ENCODE measurements at regions not wholly inside any gene's neighbourhood (a gene's known extent, or its start where the extent isn't known, plus 50 kb on each side); places are given as distances from the start of the nearest gene placed in this dataset.

DNA sequence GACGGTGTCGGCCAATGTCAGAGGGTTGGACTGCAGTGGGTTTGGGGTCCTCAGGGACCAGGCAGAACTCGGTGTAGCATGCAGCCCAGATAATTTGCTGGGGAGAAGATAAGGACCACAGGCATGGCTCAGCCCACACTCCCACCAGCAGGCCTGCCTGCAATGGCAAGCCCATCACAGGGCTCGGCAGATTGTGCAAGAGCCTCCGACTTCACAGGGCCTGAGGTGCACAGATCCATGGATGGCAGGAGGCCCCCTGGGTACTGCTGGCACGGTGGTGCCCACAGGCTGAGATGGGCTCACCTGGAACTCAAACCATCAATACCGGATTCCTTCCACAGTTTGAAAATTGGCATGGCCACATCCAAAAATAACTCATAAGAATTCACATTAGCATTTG is 180.3 kb downstream of the TTLL2 start:
- no peaks in the 10 kb centered on the region for H3K36me3 Mint-ChIP-seq
- no peak overlapping the region for H3K4me3 Mint-ChIP-seq
- H3K9me3 Mint-ChIP-seq, result no peaks in the 10 kb centered on the region
- DNase-seq (ENCODE audit: extremely low spot score, unreplicated experiment), result no peak
- no peak for TF ChIP-seq CTCF (conservative IDR thresholded peaks at IDR 0.05)
- H3K27me3 Mint-ChIP-seq, result peaks cover 19% of the 10 kb centered on the region
- no peak overlapping the region for H3K27ac Mint-ChIP-seq
- H3K4me1 Mint-ChIP-seq (ENCODE audit: unreplicated experiment), result no peaks in the 10 kb centered on the region

DNA sequence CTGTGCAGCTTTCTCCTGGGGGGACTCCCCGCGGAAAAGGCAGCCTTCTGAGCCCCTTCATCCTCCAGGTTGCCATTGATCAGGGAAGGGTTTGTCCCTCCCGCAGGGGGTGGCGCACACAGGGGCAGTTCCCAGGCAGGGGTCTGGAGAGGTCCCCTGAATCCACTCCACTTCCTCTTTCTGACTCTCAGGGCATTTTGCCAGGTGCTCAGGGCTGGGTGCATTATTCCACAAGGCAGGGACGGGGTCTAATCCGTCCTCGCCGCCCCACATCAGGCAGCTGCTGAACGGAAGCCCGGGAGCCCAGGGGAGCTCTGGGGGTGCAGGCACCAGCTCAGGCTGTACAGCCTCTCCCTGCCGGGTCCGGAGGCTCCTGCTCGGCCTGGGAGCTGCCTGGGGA is 180.9 kb downstream of the TTLL2 start:
- H3K4me1 Mint-ChIP-seq (ENCODE audit: unreplicated experiment), result no peaks in the 10 kb centered on the region
- DNase-seq (ENCODE audit: extremely low spot score, unreplicated experiment), result no peak
- H3K9me3 Mint-ChIP-seq, result no peaks in the 10 kb centered on the region
- H3K4me3 Mint-ChIP-seq, result no peak overlapping the region
- no peaks in the 10 kb centered on the region for H3K36me3 Mint-ChIP-seq
- no peak overlapping the region for H3K27ac Mint-ChIP-seq
- no peak for TF ChIP-seq CTCF (conservative IDR thresholded peaks at IDR 0.05)
- H3K27me3 Mint-ChIP-seq, result peaks cover 19% of the 10 kb centered on the region

DNA sequence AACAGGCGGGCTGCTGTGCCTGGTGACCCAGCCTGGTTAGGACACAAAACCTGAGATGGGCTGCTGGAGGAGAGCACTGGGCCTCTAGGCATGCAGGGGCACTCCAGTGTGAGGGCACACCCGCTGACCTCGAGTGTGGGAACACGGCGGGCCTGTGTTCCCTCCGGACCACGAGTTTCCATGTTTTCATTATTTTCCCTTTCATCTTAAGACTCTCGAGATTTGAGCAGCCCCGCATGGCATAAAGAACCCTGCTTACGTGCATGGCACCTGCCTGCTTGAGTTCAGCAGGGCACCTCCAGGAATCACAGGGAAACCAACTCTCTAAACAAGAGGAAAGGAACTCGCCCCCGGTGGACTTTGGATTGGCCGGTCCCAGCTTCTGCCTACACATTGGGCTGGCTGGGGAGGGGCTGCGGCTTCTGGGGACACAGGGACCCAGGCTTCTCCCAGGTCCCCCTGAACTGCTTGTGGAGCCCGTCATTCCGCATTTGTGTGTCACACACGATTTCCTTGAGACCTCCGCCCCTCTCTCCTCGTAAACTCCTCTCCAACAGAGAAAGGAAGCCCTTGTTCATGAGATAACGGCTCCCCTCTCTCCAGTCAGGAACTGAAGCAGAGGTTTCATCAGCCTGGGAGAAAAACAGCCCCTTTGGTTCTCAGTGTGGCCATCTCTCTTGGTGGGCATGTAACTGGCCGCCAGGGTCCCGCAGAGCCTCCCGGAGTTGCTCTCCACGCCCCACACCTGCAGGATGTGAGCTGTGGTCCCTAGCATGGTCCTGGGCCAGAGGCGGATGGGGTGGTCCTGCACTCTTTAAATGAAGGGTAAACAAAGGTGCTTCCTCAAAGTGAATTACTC is 181.8 kb downstream of the TTLL2 start:
- H3K9me3 Mint-ChIP-seq, result no peaks in the 10 kb centered on the region
- no peaks in the 10 kb centered on the region for H3K36me3 Mint-ChIP-seq
- H3K4me1 Mint-ChIP-seq (ENCODE audit: unreplicated experiment), result no peaks in the 10 kb centered on the region
- no peak for TF ChIP-seq CTCF (conservative IDR thresholded peaks at IDR 0.05)
- no peak for DNase-seq (ENCODE audit: extremely low spot score, unreplicated experiment)
- H3K27me3 Mint-ChIP-seq, result peaks cover 20% of the 10 kb centered on the region
- no peak overlapping the region for H3K4me3 Mint-ChIP-seq
- no peak overlapping the region for H3K27ac Mint-ChIP-seq

DNA sequence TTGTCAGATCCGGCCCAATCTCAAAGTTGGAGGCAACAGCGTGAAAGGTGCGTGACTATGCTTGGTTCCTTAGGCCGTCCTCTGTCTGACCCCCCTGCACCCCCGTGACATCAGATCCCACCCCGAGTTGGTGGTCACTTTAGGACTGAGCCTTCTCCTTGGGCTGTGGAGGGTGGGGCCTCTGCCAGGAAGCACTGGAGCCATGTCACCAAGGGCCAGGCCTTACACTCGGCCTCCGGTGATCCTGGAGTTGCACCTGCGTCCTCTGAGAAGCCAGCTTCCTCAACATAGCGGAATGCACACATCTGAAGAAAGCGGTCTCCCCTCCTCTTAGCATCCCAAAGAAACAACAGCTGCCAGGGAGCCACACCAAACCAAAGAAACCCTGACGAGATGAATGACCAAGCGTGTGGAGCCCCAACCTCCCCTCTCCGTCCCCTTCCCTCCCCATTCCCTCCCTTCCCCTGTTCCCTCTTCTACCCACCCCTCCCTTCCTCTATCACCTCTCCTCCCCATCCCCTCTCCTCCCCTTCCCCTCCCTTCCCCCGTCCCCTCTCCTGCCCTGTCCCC is 182.6 kb downstream of the TTLL2 start:
- no peaks in the 10 kb centered on the region for H3K9me3 Mint-ChIP-seq
- DNase-seq (ENCODE audit: extremely low spot score, unreplicated experiment), result no peak
- H3K36me3 Mint-ChIP-seq, result no peaks in the 10 kb centered on the region
- no peaks in the 10 kb centered on the region for H3K4me1 Mint-ChIP-seq (ENCODE audit: unreplicated experiment)
- no peak overlapping the region for H3K4me3 Mint-ChIP-seq
- H3K27me3 Mint-ChIP-seq, result peaks cover 23% of the 10 kb centered on the region
- no peak overlapping the region for H3K27ac Mint-ChIP-seq
- TF ChIP-seq CTCF (conservative IDR thresholded peaks at IDR 0.05), result no peak

DNA sequence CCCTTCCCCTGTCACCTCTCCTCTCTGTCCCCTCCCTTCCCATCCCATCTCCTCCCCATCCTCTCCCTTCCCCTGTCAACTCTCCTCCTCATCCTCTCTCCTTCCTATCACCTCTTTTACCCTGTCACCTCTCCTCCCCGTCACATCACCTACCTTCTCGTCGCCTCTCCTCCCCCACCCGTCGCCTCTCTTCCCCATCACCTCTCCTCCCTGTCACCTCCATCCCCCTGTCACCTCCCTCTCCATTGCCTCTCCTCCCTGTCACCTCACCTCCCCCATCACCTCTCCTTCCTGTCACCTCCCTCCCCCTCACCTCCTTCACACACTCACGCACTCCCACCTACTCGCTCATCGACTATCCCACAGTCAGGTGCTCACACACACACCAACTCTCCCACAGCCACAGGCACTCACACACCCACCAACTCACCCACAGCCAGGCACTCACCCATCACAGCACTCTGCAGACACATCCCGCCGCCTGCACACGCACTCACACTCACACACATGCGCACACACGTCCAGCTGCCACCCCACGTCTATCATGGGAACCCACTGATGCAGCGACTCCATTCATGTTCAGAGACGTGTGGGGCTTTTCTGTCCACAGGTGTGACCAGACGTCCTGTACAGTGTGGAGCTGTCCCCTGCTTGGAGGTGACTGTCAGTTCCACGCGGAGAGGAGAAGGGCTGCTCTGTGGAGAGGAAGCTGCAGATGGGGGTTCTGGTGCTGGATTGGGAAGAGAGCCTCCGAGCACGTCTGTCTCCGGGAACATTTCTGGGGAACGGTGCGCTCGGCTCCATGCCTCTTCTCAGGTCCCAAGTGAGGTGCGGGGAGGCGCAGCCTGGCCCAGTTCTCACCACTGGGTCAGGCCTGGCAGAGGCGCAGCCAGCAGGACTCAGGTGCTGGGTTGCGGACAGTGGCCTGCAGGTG is 184.3 kb downstream of the TTLL2 start:
- no peak for TF ChIP-seq CTCF (conservative IDR thresholded peaks at IDR 0.05)
- no peak overlapping the region for H3K27ac Mint-ChIP-seq

More for the DNA sequence above, 184.3 kb downstream of the TTLL2 start:
- H3K4me1 Mint-ChIP-seq (ENCODE audit: unreplicated experiment), result no peaks in the 10 kb centered on the region
- DNase-seq (ENCODE audit: extremely low spot score, unreplicated experiment), result no peak
- no peaks in the 10 kb centered on the region for H3K9me3 Mint-ChIP-seq
- H3K27me3 Mint-ChIP-seq, result peaks cover 11% of the 10 kb centered on the region
- H3K4me3 Mint-ChIP-seq, result no peak overlapping the region
- H3K36me3 Mint-ChIP-seq, result no peaks in the 10 kb centered on the region
